Neuronal stem cell (in vitro differentiated cells): ENCODE measurements at regions not wholly inside any gene's neighbourhood (a gene's known extent, or its start where the extent isn't known, plus 50 kb on each side); places are given as distances from the start of the nearest gene placed in this dataset.

Experiments
- DNase-seq: peaks from one replicate; pipeline ENCODE4 v3.0.0-alpha.2; 2013; ENCODE audit warnings: low spot score
- H2AFZ ChIP-seq: one replicate; pipeline ENCODE4 v1.6.1; 2013; ENCODE audit warnings: mild to moderate bottlenecking, low read length, inconsistent platforms
- H2AK5ac ChIP-seq: 2 replicates; pipeline ENCODE4 v1.6.1; 2013; ENCODE audit warnings: low read depth, mild to moderate bottlenecking, inconsistent platforms, low read length, moderate library complexity, mixed read lengths
- H2BK120ac ChIP-seq: 2 replicates; pipeline ENCODE4 v1.6.1; 2013; ENCODE audit warnings: low read depth, mild to moderate bottlenecking, inconsistent platforms, low read length, moderate library complexity, mixed read lengths
- H2BK12ac ChIP-seq: one replicate; pipeline ENCODE4 v1.6.1; 2013; ENCODE audit warnings: low read length, inconsistent platforms
- H2BK15ac ChIP-seq: 2 replicates; pipeline ENCODE4 v1.6.1; 2013; ENCODE audit warnings: mild to moderate bottlenecking, low read length, inconsistent platforms, mixed read lengths
- H2BK5ac ChIP-seq: one replicate; pipeline ENCODE4 v1.6.1; 2013; ENCODE audit warnings: inconsistent platforms, mild to moderate bottlenecking, low read length, moderate library complexity
- H3K14ac ChIP-seq: one replicate; pipeline ENCODE4 v1.6.1; 2013; ENCODE audit warnings: low read length, inconsistent platforms
- H3K18ac ChIP-seq: 2 replicates; pipeline ENCODE4 v1.6.1; 2013; ENCODE audit warnings: low read length, inconsistent platforms
- H3K23ac ChIP-seq: 2 replicates; pipeline ENCODE4 v1.6.1; 2013; ENCODE audit warnings: low read depth, mild to moderate bottlenecking, mixed read lengths, low read length, inconsistent platforms; ENCODE audit not compliant: poor library complexity
- H3K27ac ChIP-seq: replicated peaks from 3 replicates; pipeline ENCODE4 v1.5.1; 2013; ENCODE audit warnings: low read length, inconsistent platforms
- H3K27me3 ChIP-seq, 3 experiments: 2 replicates each; pipeline ENCODE4 v1.6.1; 2013; ENCODE audit warnings: low read length in 3 of 3, mild to moderate bottlenecking in 2 of 3, inconsistent platforms in 1 of 3, low read depth in 1 of 3, mixed read lengths in 1 of 3, moderate library complexity in 1 of 3; ENCODE audit not compliant: control insufficient read depth in 3 of 3, insufficient read depth in 3 of 3
- H3K36me3 ChIP-seq, 2 donors: replicated peaks in 1 of 2; 2 replicates each; pipeline ENCODE4 v1.6.1; 2013; ENCODE audit warnings: low read length in 2 of 2; ENCODE audit not compliant: control insufficient read depth in 2 of 2, insufficient read depth in 2 of 2
- H3K4ac ChIP-seq: 2 replicates; pipeline ENCODE4 v1.6.1; 2013; ENCODE audit warnings: inconsistent platforms, mild to moderate bottlenecking, low read length, moderate library complexity
- H3K4me1 ChIP-seq, 2 donors: 1 replicate in 1 of 2; 2 replicates in 1 of 2; pipeline ENCODE4 v1.6.1; 2013; ENCODE audit warnings: low read length in 2 of 2, low read depth in 1 of 2; ENCODE audit not compliant: control insufficient read depth in 2 of 2, insufficient read depth in 1 of 2
- H3K4me2 ChIP-seq: one replicate; pipeline ENCODE4 v1.6.1; 2013; ENCODE audit warnings: mild to moderate bottlenecking, low read length, inconsistent platforms; ENCODE audit not compliant: insufficient read depth, poor library complexity, severe bottlenecking
- H3K4me3 ChIP-seq, 2 donors: 2 replicates each; pipeline ENCODE4 v1.5.1; 2013; ENCODE audit warnings: low read length in 2 of 2, mild to moderate bottlenecking in 2 of 2, inconsistent platforms in 1 of 2, moderate library complexity in 1 of 2
- H3K79me1 ChIP-seq: one replicate; pipeline ENCODE4 v1.6.1; 2013; ENCODE audit warnings: low read depth, mild to moderate bottlenecking, inconsistent platforms, low read length, moderate library complexity
- H3K9ac ChIP-seq: one replicate; pipeline ENCODE4 v1.6.1; 2013; ENCODE audit warnings: mild to moderate bottlenecking, low read depth, low read length, inconsistent platforms; ENCODE audit not compliant: poor library complexity
- H3K9me3 ChIP-seq, 2 donors: replicated peaks in 1 of 2; 2 replicates each; pipeline versions ENCODE3 to v1.6.1; 2013; ENCODE audit warnings: low read length in 2 of 2, mild to moderate bottlenecking in 2 of 2, inconsistent platforms in 1 of 2, low read depth in 1 of 2, mixed read lengths in 1 of 2, moderate library complexity in 1 of 2; ENCODE audit not compliant: control insufficient read depth in 2 of 2, insufficient read depth in 1 of 2
- H4K8ac ChIP-seq: one replicate; pipeline ENCODE4 v1.6.1; 2013; ENCODE audit warnings: low read depth, mild to moderate bottlenecking, inconsistent platforms, low read length, moderate library complexity
- H4K91ac ChIP-seq: one replicate; pipeline ENCODE4 v1.6.1; 2013; ENCODE audit warnings: low read length, low read depth, mild to moderate bottlenecking, inconsistent platforms; ENCODE audit not compliant: poor library complexity
- WGBS, 2 donors: extraction: QIAGEN DNeasy Blood & Tissue Kit; methylation state at CpG; one replicate each; pipeline ENCODE4 v1.1.7; 2013; ENCODE audit warnings: missing lambda C conversion rate in 2 of 2, mixed read lengths in 1 of 2; ENCODE audit not compliant: insufficient read length in 2 of 2, insufficient replicate concordance in 1 of 2; ENCODE audit errors: extremely low coverage in 2 of 2; 5-methylcytosine and 5-hydroxymethylcytosine counted together

DNA sequence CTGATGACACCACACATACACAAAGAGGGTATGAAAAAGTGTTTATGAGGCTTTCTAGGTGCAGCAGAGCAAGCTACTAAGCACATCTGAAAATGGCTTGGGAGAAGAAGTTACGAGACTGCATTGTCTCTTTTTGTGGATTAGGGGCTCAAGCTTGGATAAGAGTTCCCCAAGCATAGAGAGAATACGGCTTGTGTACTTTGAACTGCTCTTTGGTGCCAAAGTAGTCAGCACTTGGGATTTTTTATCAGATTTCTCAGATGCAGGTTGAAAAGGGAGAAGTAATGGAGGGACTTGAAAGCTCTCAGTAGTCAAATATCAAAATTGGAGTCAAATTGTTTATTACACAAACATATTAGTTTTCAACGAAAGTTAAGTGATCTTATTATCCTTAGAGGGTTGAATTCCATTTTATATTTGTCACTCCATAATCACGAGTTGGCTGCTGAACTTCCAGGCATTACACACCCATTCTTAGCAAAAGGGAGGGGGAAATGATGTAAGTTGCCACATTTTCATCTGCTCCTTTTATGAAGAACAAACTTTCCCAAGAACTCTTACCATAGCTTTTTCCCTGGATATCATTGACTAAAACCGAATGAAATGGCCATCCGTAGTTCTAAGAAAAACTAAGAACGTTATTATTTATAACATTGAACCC is 1904.9 kb downstream of the PCDH7 start:
- H2BK5ac ChIP-seq: no peak overlapping the region
- H3K4ac ChIP-seq: no peak overlapping the region
- no peak overlapping the region for H3K18ac ChIP-seq
- H3K4me1 ChIP-seq: no peaks in the 10 kb centered on the region
- H2AK5ac ChIP-seq: no peak overlapping the region
- no peak overlapping the region for H3K23ac ChIP-seq
- no peaks in the 10 kb centered on the region for H3K79me1 ChIP-seq
- no peak overlapping the region for H2BK12ac ChIP-seq
- H4K8ac ChIP-seq: no peak overlapping the region
- H3K9ac ChIP-seq: no peak overlapping the region
- H4K91ac ChIP-seq: no peak overlapping the region
- no peaks in the 10 kb centered on the region for H3K9me3 ChIP-seq
- no peaks in the 10 kb centered on the region for H3K36me3 ChIP-seq
- H3K14ac ChIP-seq: no peak overlapping the region
- no peak overlapping the region for H2AFZ ChIP-seq
- H3K4me2 ChIP-seq: no peak overlapping the region
- no peaks in the 10 kb centered on the region for H3K27me3 ChIP-seq
- H3K27ac ChIP-seq: no peak overlapping the region
- H2BK120ac ChIP-seq: no peak overlapping the region
- H2BK15ac ChIP-seq: no peak overlapping the region
- no CpG with 5 or more reads among the region's 7 CpGs for WGBS, 2 donors
- H3K4me3 ChIP-seq: no peak overlapping the region
- DNase-seq: no peak

DNA sequence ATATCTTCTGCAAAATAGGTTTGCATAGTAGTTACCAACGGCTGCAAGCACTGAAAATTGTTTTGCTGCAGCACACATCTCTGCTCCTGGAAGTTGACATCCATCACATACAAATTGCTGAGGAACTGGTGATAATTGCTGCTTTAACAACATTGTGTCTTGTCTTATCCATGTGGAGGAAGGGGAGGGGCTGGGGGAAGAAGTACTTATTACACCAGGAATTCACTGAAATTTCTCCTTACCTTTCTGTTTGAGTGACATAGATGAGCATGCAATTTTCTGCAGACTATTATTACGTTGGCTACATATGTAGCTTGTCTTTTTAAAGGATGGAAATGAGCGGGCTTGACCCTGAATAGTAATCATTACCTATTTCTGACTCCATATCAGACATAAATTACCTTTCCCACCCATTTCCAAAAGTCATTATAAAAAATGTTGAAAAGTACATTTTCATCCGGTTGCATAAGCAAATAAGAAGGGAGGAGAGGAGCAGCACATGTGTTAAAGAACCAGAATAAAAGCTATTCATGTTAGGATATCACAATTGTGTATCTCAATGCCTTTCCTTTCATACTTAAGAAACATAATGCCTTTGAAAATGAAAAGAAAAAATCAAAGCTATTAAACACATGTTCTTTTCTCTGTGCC is 1905.6 kb downstream of the PCDH7 start:
- H2AK5ac ChIP-seq: no peak overlapping the region
- no peaks in the 10 kb centered on the region for H3K36me3 ChIP-seq
- no peak overlapping the region for H3K4me2 ChIP-seq
- H4K91ac ChIP-seq: no peak overlapping the region
- no peak overlapping the region for H2BK12ac ChIP-seq
- no peak overlapping the region for H3K27ac ChIP-seq
- H2BK5ac ChIP-seq: no peak overlapping the region
- H3K9me3 ChIP-seq: no peaks in the 10 kb centered on the region
- no CpG with 5 or more reads among the region's 4 CpGs for WGBS, 2 donors
- no peak overlapping the region for H3K4me3 ChIP-seq
- no peak overlapping the region for H2BK120ac ChIP-seq
- H4K8ac ChIP-seq: no peak overlapping the region
- H3K14ac ChIP-seq: no peak overlapping the region
- H2BK15ac ChIP-seq: no peak overlapping the region
- no peaks in the 10 kb centered on the region for H3K4me1 ChIP-seq
- DNase-seq: no peak
- H2AFZ ChIP-seq: no peak overlapping the region
- no peak overlapping the region for H3K18ac ChIP-seq
- H3K79me1 ChIP-seq: no peaks in the 10 kb centered on the region
- no peak overlapping the region for H3K23ac ChIP-seq
- H3K9ac ChIP-seq: no peak overlapping the region
- no peaks in the 10 kb centered on the region for H3K27me3 ChIP-seq
- H3K4ac ChIP-seq: no peak overlapping the region

- H3K4me3 ChIP-seq: no peak overlapping the region
- H2BK12ac ChIP-seq: no peak overlapping the region
- no peak for DNase-seq
- H2BK15ac ChIP-seq: no peak overlapping the region
- no peak overlapping the region for H3K4ac ChIP-seq
- H2BK5ac ChIP-seq: no peak overlapping the region
- no peak overlapping the region for H3K18ac ChIP-seq
- H3K9ac ChIP-seq: no peak overlapping the region
- no peak overlapping the region for H3K14ac ChIP-seq
- H3K27me3 ChIP-seq: no peaks in the 10 kb centered on the region
- no peak overlapping the region for H3K27ac ChIP-seq
- no peaks in the 10 kb centered on the region for H3K4me1 ChIP-seq
- H4K8ac ChIP-seq: no peak overlapping the region
- no peaks in the 10 kb centered on the region for H3K79me1 ChIP-seq
- no peak overlapping the region for H2BK120ac ChIP-seq
- no peak overlapping the region for H2AFZ ChIP-seq
- H3K9me3 ChIP-seq: peaks cover 0 to 2% of the 10 kb centered on the region in 2 donors
- no peak overlapping the region for H3K4me2 ChIP-seq
- no peak overlapping the region for H2AK5ac ChIP-seq
- no peaks in the 10 kb centered on the region for H3K36me3 ChIP-seq
- no peak overlapping the region for H4K91ac ChIP-seq
- no peak overlapping the region for H3K23ac ChIP-seq
- no CpG with 5 or more reads among the region's 3 CpGs for WGBS, 2 donors
These were observed 1911.7 kb downstream of the PCDH7 start for GRCh38 chr4:32631831-32632230.

DNA sequence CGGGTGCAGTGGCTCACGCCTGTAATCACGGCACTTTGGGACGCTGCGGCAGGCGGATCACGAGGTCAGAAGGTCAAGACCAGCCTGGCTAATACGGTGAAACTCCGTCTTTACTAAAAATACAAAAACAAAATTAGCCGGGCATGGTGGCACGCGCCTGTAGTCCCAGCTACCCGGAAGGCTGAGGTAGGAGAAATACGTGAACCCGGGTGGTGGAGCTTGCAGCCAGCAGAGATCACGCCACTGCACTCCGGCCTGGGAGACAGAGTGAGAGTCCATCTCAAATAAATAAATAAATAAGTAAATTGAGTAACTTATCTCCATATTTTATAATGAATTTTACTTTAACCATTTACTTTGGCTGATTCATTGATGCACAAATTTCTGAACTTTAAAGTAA is 1913.3 kb downstream of the PCDH7 start:
- Histone ChIP-seq H3K36me3 (no peaks in the 10 kb centered on the region), H3K27ac (no peak overlapping the region), H2BK12ac (no peak overlapping the region), H3K9ac (no peak overlapping the region), H3K4me2 (no peak overlapping the region), H2AK5ac (no peak overlapping the region), H4K91ac (no peak overlapping the region), H2BK15ac (no peak overlapping the region), H4K8ac (no peak overlapping the region), H3K4ac (no peak overlapping the region), H3K18ac (no peak overlapping the region), H3K23ac (no peak overlapping the region), H3K79me1 (no peaks in the 10 kb centered on the region), H3K14ac (no peak overlapping the region), H2AFZ (no peak overlapping the region), H3K4me3 (no peak overlapping the region), H3K9me3 (peaks cover 0 to 2% of the 10 kb centered on the region in 2 donors), H2BK5ac (no peak overlapping the region), H3K27me3 (no peaks in the 10 kb centered on the region), H3K4me1 (no peaks in the 10 kb centered on the region), H2BK120ac (no peak overlapping the region)
- DNase-seq: no peak
- no CpG with 5 or more reads among the region's 17 CpGs for WGBS, 2 donors
